Panc1 (cell line): ENCODE measurements at regions not wholly inside any gene's neighbourhood (a gene's known extent, or its start where the extent isn't known, plus 50 kb on each side); places are given as distances from the start of the nearest gene placed in this dataset.

Experiments
- ATAC-seq: fragments of 200-7000 bp; cut with Tn5 transposase; 2 replicates; pipeline ENCODE4 v1.9.1; 2020; ENCODE audit warnings: mild to moderate bottlenecking, moderate library complexity
- BruUV-seq: library from RNA; stranded (reverse); fragments of 400-500 nt; replicated peaks from 2 replicates; lab custom pipeline; 2021; lab: Mats Ljungman, UMichigan
- CTCF ChIA-PET: fragments of 300-600 bp; sonication (Branson Sonifier 250); formaldehyde crosslinking; loops from one replicate; lab custom pipeline; 2022; ENCODE audit warnings: antibody characterized with exemption; lab: Charles Lee
- POLR2A ChIA-PET: fragments of 300-600 bp; sonication (Branson Sonifier 250); formaldehyde crosslinking; loops from one replicate; lab custom pipeline; 2022; ENCODE audit warnings: antibody characterized with exemption; lab: Charles Lee
- DNase-seq: peaks from one replicate; pipeline ENCODE4 v3.0.0-alpha.2; 2010; ENCODE audit warnings: low read depth, low spot score
- H3K27ac ChIP-seq: 2 replicates; pipeline ENCODE4 v1.5.1; 2011; ENCODE audit warnings: mild to moderate bottlenecking, low read length, inconsistent platforms
- H3K27me3 ChIP-seq: fragments of 200-500 bp; sonication (Bioruptor generic); 2 replicates; pipeline ENCODE4 v1.6.0; 2014; ENCODE audit warnings: low read length, inconsistent platforms; ENCODE audit not compliant: control insufficient read depth, insufficient read depth
- H3K36me3 ChIP-seq: fragments of 200-500 bp; sonication (Bioruptor generic); 2 replicates; pipeline ENCODE4 v1.5.1; 2014; ENCODE audit warnings: inconsistent platforms, mild to moderate bottlenecking, low read length, moderate library complexity; ENCODE audit not compliant: control insufficient read depth, insufficient read depth
- H3K4me1 ChIP-seq: 2 replicates; pipeline ENCODE4 v1.5.1; 2011; ENCODE audit warnings: inconsistent platforms, mild to moderate bottlenecking, low read length, moderate library complexity; ENCODE audit not compliant: control insufficient read depth, insufficient read depth
- H3K4me3 ChIP-seq, 2 experiments: 2 replicates each; pipeline ENCODE4 v1.5.1; 2011 to 2012; ENCODE audit warnings: low read depth in 2 of 2, low read length in 2 of 2, mild to moderate bottlenecking in 2 of 2, inconsistent platforms in 1 of 2, moderate library complexity in 1 of 2
- H3K9me3 ChIP-seq: fragments of 200-500 bp; sonication (Bioruptor generic); 2 replicates; pipeline ENCODE4 v1.5.1; 2014; ENCODE audit warnings: low read depth, mild to moderate bottlenecking, inconsistent platforms, low read length, moderate library complexity; ENCODE audit not compliant: control insufficient read depth, insufficient read depth
- CTCF ChIP-seq: fragments of 450-650 bp; IDR thresholded peaks from 2 replicates; pipeline ENCODE4 v1.5.1; 2017; ENCODE audit warnings: mild to moderate bottlenecking
- POLR2AphosphoS5 ChIP-seq: IDR thresholded peaks from 2 replicates; pipeline ENCODE4 v1.6.1; 2012; ENCODE audit warnings: mild to moderate bottlenecking, low read depth, low read length, moderate library complexity
- REST ChIP-seq, 2 experiments: IDR thresholded peaks; 2 replicates each; pipeline ENCODE4 v1.6.1; 2011 to 2012; ENCODE audit warnings: low read depth in 2 of 2, control low read depth in 1 of 2, low read length in 1 of 2, mild to moderate bottlenecking in 1 of 2, moderate library complexity in 1 of 2; ENCODE audit not compliant: insufficient read depth in 1 of 2
- SIN3A ChIP-seq: IDR thresholded peaks from 2 replicates; pipeline ENCODE4 v1.6.1; 2012; ENCODE audit warnings: low read depth, mild to moderate bottlenecking, low read length, moderate library complexity, borderline replicate concordance; ENCODE audit not compliant: insufficient read depth
- TCF7L2 ChIP-seq: IDR thresholded peaks from 2 replicates; pipeline ENCODE4 v1.6.1; 2011; ENCODE audit warnings: mild to moderate bottlenecking, low read depth, low read length, inconsistent platforms
- in situ Hi-C: cut with HindIII; loops from 2 replicates; pipeline ENCODE4 v1.10.0; 2016; ENCODE audit warnings: low sequenced_read_pairs, low pct_unique_long_range_greater_than_20kb
- intact Hi-C: fragments of 100-400 bp; cut with micrococcal nuclease; formaldehyde crosslinking; loops from one replicate; pipeline ENCODE4 v1.10.0; 2022; ENCODE audit not compliant: unreplicated experiment

- TF ChIP-seq CTCF (no peak), REST (IDR thresholded peaks at IDR 0.05; ENCODE audit: insufficient read depth in 1 of 2, low read depth in 2 of 2, low read length in 1 of 2) (no peak), POLR2AphosphoS5 (no peak)
- ChIA-PET POLR2A (no interaction called here), CTCF (interaction anchor here (0.5 kb wide), 1 partner anchor 561 kb away, joined by 3 read pairs; no protein-coding TSS in a partner anchor)
- Histone ChIP-seq H3K4me3 (no peak overlapping the region), H3K4me1 (no peaks in the 10 kb centered on the region), H3K9me3 (no peaks in the 10 kb centered on the region), H3K27me3 (no peaks in the 10 kb centered on the region; the same call in 1 of the 2 replicates), H3K27ac (no peak overlapping the region), H3K36me3 (no peaks in the 10 kb centered on the region)
- no TSS peak for BruUV-seq
- no peak for DNase-seq
- ATAC-seq: no peak
- intact Hi-C loops: no loop called here
- in situ Hi-C loops: no loop called here
Measured at GRCh38 chr4:129335276-129335675, 239.3 kb downstream of the C4orf33 start.

GRCh38 chr4:129335818-129336217 is 239.9 kb downstream of the C4orf33 start:
- no TSS peak for BruUV-seq

More at GRCh38 chr4:129335818-129336217, 239.9 kb downstream of the C4orf33 start:
- ATAC-seq: no peak
- H3K4me3 ChIP-seq: no peak overlapping the region
- no peak for TF ChIP-seq POLR2AphosphoS5
- no peak for TF ChIP-seq CTCF
- no peak for TF ChIP-seq TCF7L2
- TF ChIP-seq REST (IDR thresholded peaks at IDR 0.05; ENCODE audit: insufficient read depth in 1 of 2, low read depth in 2 of 2, low read length in 1 of 2): no peak
- no peak for TF ChIP-seq SIN3A
- DNase-seq: no peak
- ChIA-PET CTCF (interaction anchor here (0.5 kb wide), 1 partner anchor 560 kb away, joined by 3 read pairs; no protein-coding TSS in a partner anchor), POLR2A (no interaction called here)
- intact Hi-C loops (no loop called here), in situ Hi-C loops (no loop called here)
- H3K27me3 ChIP-seq: no peaks in the 10 kb centered on the region; the same call in 1 of the 2 replicates
- H3K27ac ChIP-seq: no peak overlapping the region
- no peaks in the 10 kb centered on the region for H3K36me3 ChIP-seq
- H3K4me1 ChIP-seq: no peaks in the 10 kb centered on the region
- no peaks in the 10 kb centered on the region for H3K9me3 ChIP-seq
